ENCODE measurements at regions not wholly inside any gene's neighbourhood (a gene's known extent, or its start where the extent isn't known, plus 50 kb on each side); places are given as distances from the start of the nearest gene placed in this dataset.

DNA sequence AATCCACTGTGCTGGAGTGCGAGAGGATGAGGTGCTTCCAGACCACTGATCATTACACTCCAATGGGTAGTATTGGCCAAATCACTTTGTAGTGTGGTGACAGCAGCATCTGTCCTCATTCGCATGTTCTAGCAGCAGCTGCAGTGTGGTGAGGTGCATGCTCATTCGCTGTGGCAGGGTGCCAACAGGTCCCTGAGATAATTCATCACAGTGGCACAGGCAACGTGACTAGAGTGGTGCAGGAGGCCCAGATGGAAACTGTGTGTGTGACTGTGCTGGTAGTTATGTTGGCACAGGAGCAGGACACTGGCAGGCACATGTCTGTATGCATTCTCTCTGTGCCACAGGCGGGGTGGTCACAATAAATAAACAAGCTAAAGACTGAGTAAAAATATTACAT is 329.5 kb upstream of the SYT4 start:
- TF ChIP-seq, protein P1, sequence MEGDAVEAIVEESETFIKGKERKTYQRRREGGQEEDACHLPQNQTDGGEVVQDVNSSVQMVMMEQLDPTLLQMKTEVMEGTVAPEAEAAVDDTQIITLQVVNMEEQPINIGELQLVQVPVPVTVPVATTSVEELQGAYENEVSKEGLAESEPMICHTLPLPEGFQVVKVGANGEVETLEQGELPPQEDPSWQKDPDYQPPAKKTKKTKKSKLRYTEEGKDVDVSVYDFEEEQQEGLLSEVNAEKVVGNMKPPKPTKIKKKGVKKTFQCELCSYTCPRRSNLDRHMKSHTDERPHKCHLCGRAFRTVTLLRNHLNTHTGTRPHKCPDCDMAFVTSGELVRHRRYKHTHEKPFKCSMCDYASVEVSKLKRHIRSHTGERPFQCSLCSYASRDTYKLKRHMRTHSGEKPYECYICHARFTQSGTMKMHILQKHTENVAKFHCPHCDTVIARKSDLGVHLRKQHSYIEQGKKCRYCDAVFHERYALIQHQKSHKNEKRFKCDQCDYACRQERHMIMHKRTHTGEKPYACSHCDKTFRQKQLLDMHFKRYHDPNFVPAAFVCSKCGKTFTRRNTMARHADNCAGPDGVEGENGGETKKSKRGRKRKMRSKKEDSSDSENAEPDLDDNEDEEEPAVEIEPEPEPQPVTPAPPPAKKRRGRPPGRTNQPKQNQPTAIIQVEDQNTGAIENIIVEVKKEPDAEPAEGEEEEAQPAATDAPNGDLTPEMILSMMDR (IDR thresholded peaks at IDR 0.05) = no peak
- TF ChIP-seq POLR2A (IDR thresholded peaks at IDR 0.05) (no peak), POLR2AphosphoS5 (IDR thresholded peaks at IDR 0.05) (no peak)

All from transverse colon (tissue), 4 donors.